Panc1 (cell line): ENCODE measurements at regions not wholly inside any gene's neighbourhood (a gene's known extent, or its start where the extent isn't known, plus 50 kb on each side); places are given as distances from the start of the nearest gene placed in this dataset.

Source experiments
- SIN3A ChIP-seq: IDR thresholded peaks from 2 replicates; pipeline ENCODE4 v1.6.1; 2012; ENCODE audit warnings: low read depth, mild to moderate bottlenecking, low read length, moderate library complexity, borderline replicate concordance; ENCODE audit not compliant: insufficient read depth
- TF ChIP-seq, protein P1 (sequence below): fragments of 450-650 bp; IDR thresholded peaks from 2 replicates; pipeline ENCODE4 v1.5.1; 2017; ENCODE audit warnings: mild to moderate bottlenecking
- TF ChIP-seq, protein P2 (sequence below), 2 experiments: IDR thresholded peaks; 2 replicates each; pipeline ENCODE4 v1.6.1; 2011 to 2012; ENCODE audit warnings: low read depth in 2 of 2, control low read depth in 1 of 2, low read length in 1 of 2, mild to moderate bottlenecking in 1 of 2, moderate library complexity in 1 of 2; ENCODE audit not compliant: insufficient read depth in 1 of 2

GRCh38 chr18:37676276-37676675, 110.7 kb upstream of the CELF4 start:
- TF ChIP-seq, protein P1, sequence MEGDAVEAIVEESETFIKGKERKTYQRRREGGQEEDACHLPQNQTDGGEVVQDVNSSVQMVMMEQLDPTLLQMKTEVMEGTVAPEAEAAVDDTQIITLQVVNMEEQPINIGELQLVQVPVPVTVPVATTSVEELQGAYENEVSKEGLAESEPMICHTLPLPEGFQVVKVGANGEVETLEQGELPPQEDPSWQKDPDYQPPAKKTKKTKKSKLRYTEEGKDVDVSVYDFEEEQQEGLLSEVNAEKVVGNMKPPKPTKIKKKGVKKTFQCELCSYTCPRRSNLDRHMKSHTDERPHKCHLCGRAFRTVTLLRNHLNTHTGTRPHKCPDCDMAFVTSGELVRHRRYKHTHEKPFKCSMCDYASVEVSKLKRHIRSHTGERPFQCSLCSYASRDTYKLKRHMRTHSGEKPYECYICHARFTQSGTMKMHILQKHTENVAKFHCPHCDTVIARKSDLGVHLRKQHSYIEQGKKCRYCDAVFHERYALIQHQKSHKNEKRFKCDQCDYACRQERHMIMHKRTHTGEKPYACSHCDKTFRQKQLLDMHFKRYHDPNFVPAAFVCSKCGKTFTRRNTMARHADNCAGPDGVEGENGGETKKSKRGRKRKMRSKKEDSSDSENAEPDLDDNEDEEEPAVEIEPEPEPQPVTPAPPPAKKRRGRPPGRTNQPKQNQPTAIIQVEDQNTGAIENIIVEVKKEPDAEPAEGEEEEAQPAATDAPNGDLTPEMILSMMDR = no peak
- TF ChIP-seq, protein P2, sequence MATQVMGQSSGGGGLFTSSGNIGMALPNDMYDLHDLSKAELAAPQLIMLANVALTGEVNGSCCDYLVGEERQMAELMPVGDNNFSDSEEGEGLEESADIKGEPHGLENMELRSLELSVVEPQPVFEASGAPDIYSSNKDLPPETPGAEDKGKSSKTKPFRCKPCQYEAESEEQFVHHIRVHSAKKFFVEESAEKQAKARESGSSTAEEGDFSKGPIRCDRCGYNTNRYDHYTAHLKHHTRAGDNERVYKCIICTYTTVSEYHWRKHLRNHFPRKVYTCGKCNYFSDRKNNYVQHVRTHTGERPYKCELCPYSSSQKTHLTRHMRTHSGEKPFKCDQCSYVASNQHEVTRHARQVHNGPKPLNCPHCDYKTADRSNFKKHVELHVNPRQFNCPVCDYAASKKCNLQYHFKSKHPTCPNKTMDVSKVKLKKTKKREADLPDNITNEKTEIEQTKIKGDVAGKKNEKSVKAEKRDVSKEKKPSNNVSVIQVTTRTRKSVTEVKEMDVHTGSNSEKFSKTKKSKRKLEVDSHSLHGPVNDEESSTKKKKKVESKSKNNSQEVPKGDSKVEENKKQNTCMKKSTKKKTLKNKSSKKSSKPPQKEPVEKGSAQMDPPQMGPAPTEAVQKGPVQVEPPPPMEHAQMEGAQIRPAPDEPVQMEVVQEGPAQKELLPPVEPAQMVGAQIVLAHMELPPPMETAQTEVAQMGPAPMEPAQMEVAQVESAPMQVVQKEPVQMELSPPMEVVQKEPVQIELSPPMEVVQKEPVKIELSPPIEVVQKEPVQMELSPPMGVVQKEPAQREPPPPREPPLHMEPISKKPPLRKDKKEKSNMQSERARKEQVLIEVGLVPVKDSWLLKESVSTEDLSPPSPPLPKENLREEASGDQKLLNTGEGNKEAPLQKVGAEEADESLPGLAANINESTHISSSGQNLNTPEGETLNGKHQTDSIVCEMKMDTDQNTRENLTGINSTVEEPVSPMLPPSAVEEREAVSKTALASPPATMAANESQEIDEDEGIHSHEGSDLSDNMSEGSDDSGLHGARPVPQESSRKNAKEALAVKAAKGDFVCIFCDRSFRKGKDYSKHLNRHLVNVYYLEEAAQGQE (IDR thresholded peaks at IDR 0.05; ENCODE audit: insufficient read depth in 1 of 2, low read depth in 2 of 2, low read length in 1 of 2) = no peak
- no peak for TF ChIP-seq SIN3A
